ENCODE measurements at regions not wholly inside any gene's neighbourhood (a gene's known extent, or its start where the extent isn't known, plus 50 kb on each side); places are given as distances from the start of the nearest gene placed in this dataset.

DNA sequence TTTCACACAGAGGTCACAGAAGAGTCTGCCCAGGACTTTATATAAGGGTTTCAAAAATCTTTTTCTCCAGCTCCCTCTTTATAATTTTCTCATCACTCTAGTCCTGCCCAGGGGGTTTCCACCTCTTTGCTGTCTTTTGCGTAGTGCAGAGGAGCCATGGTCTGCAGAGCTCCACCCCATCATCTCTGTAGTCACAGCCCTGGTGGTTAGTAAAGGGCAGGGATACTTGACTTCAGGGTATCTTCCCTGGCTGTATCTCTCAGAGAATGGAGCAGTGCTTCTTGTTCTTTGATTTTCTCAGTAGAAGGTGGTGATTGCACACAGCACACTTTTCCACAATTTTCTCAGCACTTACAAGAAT is 900.6 kb upstream of the COX7C start:
- H3K4me3 Mint-ChIP-seq: no peak overlapping the region
- no peak overlapping the region for H3K27ac Mint-ChIP-seq
- H3K4me1 Mint-ChIP-seq: no peaks in the 10 kb centered on the region
- H3K9me3 Mint-ChIP-seq: no peaks in the 10 kb centered on the region
- no peak for DNase-seq (ENCODE audit: low spot score in 2 of 2, unreplicated experiment in 2 of 2)
- no peaks in the 10 kb centered on the region for H3K27me3 Mint-ChIP-seq (ENCODE audit: low read depth)
- TF ChIP-seq CTCF (IDR thresholded peaks at IDR 0.05; ENCODE audit: unreplicated experiment): no peak
- no peaks in the 10 kb centered on the region for H3K36me3 Mint-ChIP-seq

- H3K9me3 Mint-ChIP-seq: peaks cover 16% of the 10 kb centered on the region
- H3K4me1 Mint-ChIP-seq: no peaks in the 10 kb centered on the region
- no peaks in the 10 kb centered on the region for H3K36me3 Mint-ChIP-seq
- no peak for TF ChIP-seq CTCF (IDR thresholded peaks at IDR 0.05; ENCODE audit: unreplicated experiment)
- no peak overlapping the region for H3K27ac Mint-ChIP-seq
- no peak for DNase-seq (ENCODE audit: low spot score in 2 of 2, unreplicated experiment in 2 of 2)
- H3K27me3 Mint-ChIP-seq (ENCODE audit: low read depth): no peaks in the 10 kb centered on the region
- no peak overlapping the region for H3K4me3 Mint-ChIP-seq
These were observed 885.6 kb upstream of the COX7C start for GRCh38 chr5:85732185-85732584.

GRCh38 chr5:85741972-85742371 is 875.8 kb upstream of the COX7C start:
- H3K4me1 Mint-ChIP-seq: no peaks in the 10 kb centered on the region
- no peaks in the 10 kb centered on the region for H3K27me3 Mint-ChIP-seq (ENCODE audit: low read depth)
- peaks cover 28% of the 10 kb centered on the region for H3K9me3 Mint-ChIP-seq
- H3K36me3 Mint-ChIP-seq: no peaks in the 10 kb centered on the region
- no peak for TF ChIP-seq CTCF (IDR thresholded peaks at IDR 0.05; ENCODE audit: unreplicated experiment)
- no peak for DNase-seq (ENCODE audit: low spot score in 2 of 2, unreplicated experiment in 2 of 2)
- no peak overlapping the region for H3K4me3 Mint-ChIP-seq
- H3K27ac Mint-ChIP-seq: no peak overlapping the region

- H3K4me3 Mint-ChIP-seq: no peak overlapping the region
- no peaks in the 10 kb centered on the region for H3K36me3 Mint-ChIP-seq
- DNase-seq (ENCODE audit: low spot score in 2 of 2, unreplicated experiment in 2 of 2): no peak
- no peak for TF ChIP-seq CTCF (IDR thresholded peaks at IDR 0.05; ENCODE audit: unreplicated experiment)
- H3K27ac Mint-ChIP-seq: no peak overlapping the region
- H3K27me3 Mint-ChIP-seq (ENCODE audit: low read depth): no peaks in the 10 kb centered on the region
- H3K4me1 Mint-ChIP-seq: no peaks in the 10 kb centered on the region
- H3K9me3 Mint-ChIP-seq: peaks cover 19% of the 10 kb centered on the region
These were observed 857.2 kb upstream of the COX7C start for GRCh38 chr5:85760519-85760918.

DNA sequence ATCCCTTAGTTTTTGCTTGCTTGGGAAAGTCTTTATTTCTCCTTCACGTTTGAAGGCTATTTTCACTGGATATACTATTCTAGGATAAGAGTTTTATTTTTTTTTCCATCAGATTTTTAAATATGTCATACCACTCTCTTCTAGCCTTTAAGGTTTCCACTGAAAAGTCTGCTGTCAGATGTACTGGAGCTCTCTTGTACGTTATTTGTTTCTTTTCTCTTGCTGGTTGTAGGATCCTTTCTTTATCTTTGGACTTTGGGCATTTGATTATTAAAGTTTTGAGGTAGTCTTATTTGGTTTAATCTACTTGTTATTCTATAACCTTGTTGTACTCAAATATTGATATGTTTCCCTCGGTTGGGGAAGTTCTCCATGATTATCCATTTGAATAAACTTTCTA is 848.4 kb upstream of the COX7C start:
- H3K9me3 Mint-ChIP-seq: peaks cover 68% of the 10 kb centered on the region
- no peak for TF ChIP-seq CTCF (IDR thresholded peaks at IDR 0.05; ENCODE audit: unreplicated experiment)
- no peak overlapping the region for H3K27ac Mint-ChIP-seq
- H3K27me3 Mint-ChIP-seq (ENCODE audit: low read depth): no peaks in the 10 kb centered on the region
- H3K4me1 Mint-ChIP-seq: no peaks in the 10 kb centered on the region
- no peak overlapping the region for H3K4me3 Mint-ChIP-seq
- no peak for DNase-seq (ENCODE audit: low spot score in 2 of 2, unreplicated experiment in 2 of 2)
- H3K36me3 Mint-ChIP-seq: peaks cover 4% of the 10 kb centered on the region

DNA sequence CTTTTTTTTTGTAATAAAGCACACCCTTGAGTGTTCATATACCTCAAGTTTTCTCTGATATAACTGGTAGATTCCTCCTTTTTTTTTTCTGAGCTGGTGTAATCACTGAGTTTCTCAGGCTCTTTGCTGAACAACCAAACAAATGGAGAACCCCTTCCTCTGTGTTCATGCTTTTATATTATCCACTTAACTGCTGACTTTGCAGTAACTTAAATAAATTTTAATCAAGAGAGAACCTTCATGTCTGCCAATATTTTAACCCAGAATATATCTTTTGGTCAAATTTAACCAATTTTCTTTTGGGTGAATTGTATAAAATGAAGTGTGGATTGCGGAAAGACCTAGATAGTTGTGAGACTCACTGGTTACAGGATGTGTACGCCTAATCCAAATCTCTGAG is 833.0 kb upstream of the COX7C start:
- Mint-ChIP-seq H3K9me3 (peaks cover 4% of the 10 kb centered on the region), H3K4me1 (no peaks in the 10 kb centered on the region), H3K4me3 (no peak overlapping the region), H3K27me3 (ENCODE audit: low read depth) (no peaks in the 10 kb centered on the region), H3K36me3 (no peaks in the 10 kb centered on the region), H3K27ac (no peak overlapping the region)
- DNase-seq (ENCODE audit: low spot score in 2 of 2, unreplicated experiment in 2 of 2): no peak
- TF ChIP-seq CTCF (IDR thresholded peaks at IDR 0.05; ENCODE audit: unreplicated experiment): no peak

Data from mesothelial cell of epicardium (in vitro differentiated cells).